Memory B cell (primary cell): ENCODE measurements at regions not wholly inside any gene's neighbourhood (a gene's known extent, or its start where the extent isn't known, plus 50 kb on each side); places are given as distances from the start of the nearest gene placed in this dataset.
"Not testable (repeated sequence)": the region's sequence is repeated elsewhere in the genome, so short reads cannot be mapped to it uniquely, and the experiment has no call there.

Experiments
- ATAC-seq: fragments of 150-1000 bp; cut with Tn5 transposase; 2 replicates; pipeline ENCODE4 v1.10.0; 2021; ENCODE audit warnings: low read depth, mild to moderate bottlenecking, moderate library complexity
- DNase-seq, 2 donors: peaks; one replicate each; pipeline ENCODE4 v3.0.0; 2022; ENCODE audit warnings: low spot score in 2 of 2
- H3K27ac Mint-ChIP-seq: one replicate; pipeline ENCODE4 v1.8.0; 2022; ENCODE audit warnings: mild to moderate bottlenecking, moderate library complexity, mixed read lengths
- H3K27me3 Mint-ChIP-seq: one replicate; pipeline ENCODE4 v1.8.0; 2022; ENCODE audit warnings: mixed read lengths
- H3K36me3 Mint-ChIP-seq: one replicate; pipeline ENCODE4 v1.8.0; 2022; ENCODE audit warnings: mild to moderate bottlenecking, mixed read lengths
- H3K4me1 Mint-ChIP-seq: one replicate; pipeline ENCODE4 v1.8.0; 2022; ENCODE audit warnings: mixed read lengths
- H3K4me3 Mint-ChIP-seq: one replicate; pipeline ENCODE4 v1.8.0; 2022; ENCODE audit warnings: mild to moderate bottlenecking, moderate library complexity, mixed read lengths
- H3K9me3 Mint-ChIP-seq: one replicate; pipeline ENCODE4 v1.8.0; 2022; ENCODE audit warnings: mixed read lengths

GRCh38 chr7:153569520-153569919, 482.7 kb upstream of the DPP6 start:
- not testable (repeated sequence) for DNase-seq, H3K36me3 Mint-ChIP-seq, H3K4me1 Mint-ChIP-seq, ATAC-seq, H3K27me3 Mint-ChIP-seq, H3K27ac Mint-ChIP-seq, H3K4me3 Mint-ChIP-seq
- H3K9me3 Mint-ChIP-seq = peaks cover 21% of the 10 kb centered on the region

GRCh38 chr7:153576096-153576495, 476.1 kb upstream of the DPP6 start:
- no peak for ATAC-seq
- DNase-seq = no peak
- Mint-ChIP-seq H3K4me3 (no peak overlapping the region), H3K27me3 (no peaks in the 10 kb centered on the region), H3K36me3 (no peaks in the 10 kb centered on the region), H3K4me1 (no peaks in the 10 kb centered on the region), H3K9me3 (peaks cover 19% of the 10 kb centered on the region), H3K27ac (no peak overlapping the region)

GRCh38 chr7:153581419-153581818, 470.8 kb upstream of the DPP6 start:
- Mint-ChIP-seq H3K4me1 (no peaks in the 10 kb centered on the region), H3K27ac (no peak overlapping the region), H3K36me3 (no peaks in the 10 kb centered on the region), H3K27me3 (no peaks in the 10 kb centered on the region), H3K4me3 (no peak overlapping the region), H3K9me3 (peaks cover 18% of the 10 kb centered on the region)
- DNase-seq = no peak
- ATAC-seq = no peak

- Mint-ChIP-seq H3K4me3 (no peak overlapping the region), H3K4me1 (no peaks in the 10 kb centered on the region), H3K27me3 (no peaks in the 10 kb centered on the region), H3K36me3 (no peaks in the 10 kb centered on the region), H3K9me3 (peaks cover 9% of the 10 kb centered on the region), H3K27ac (no peak overlapping the region)
- DNase-seq (no peak), ATAC-seq (no peak)
Observed at GRCh38 chr7:153584132-153584531, 468.1 kb upstream of the DPP6 start.

- H3K4me3 Mint-ChIP-seq = no peak overlapping the region
- DNase-seq (no peak), ATAC-seq (no peak)
- no peaks in the 10 kb centered on the region for H3K4me1 Mint-ChIP-seq
- no peaks in the 10 kb centered on the region for H3K27me3 Mint-ChIP-seq
- no peaks in the 10 kb centered on the region for H3K36me3 Mint-ChIP-seq
- peaks cover 1% of the 10 kb centered on the region for H3K9me3 Mint-ChIP-seq
- H3K27ac Mint-ChIP-seq = no peak overlapping the region
Observed at GRCh38 chr7:153588586-153588985, 463.6 kb upstream of the DPP6 start.

- H3K27me3 Mint-ChIP-seq = no peaks in the 10 kb centered on the region
- ATAC-seq (no peak), DNase-seq (no peak)
- H3K4me3 Mint-ChIP-seq = no peak overlapping the region
- no peak overlapping the region for H3K27ac Mint-ChIP-seq
- no peaks in the 10 kb centered on the region for H3K4me1 Mint-ChIP-seq
- H3K9me3 Mint-ChIP-seq = no peaks in the 10 kb centered on the region
- no peaks in the 10 kb centered on the region for H3K36me3 Mint-ChIP-seq
Observed at GRCh38 chr7:153590136-153590535, 462.1 kb upstream of the DPP6 start.

- Mint-ChIP-seq H3K4me1 (no peaks in the 10 kb centered on the region), H3K9me3 (no peaks in the 10 kb centered on the region), H3K27me3 (no peaks in the 10 kb centered on the region), H3K27ac (no peak overlapping the region), H3K4me3 (no peak overlapping the region), H3K36me3 (no peaks in the 10 kb centered on the region)
- ATAC-seq (no peak), DNase-seq (no peak)
Observed at GRCh38 chr7:153590571-153590970, 461.6 kb upstream of the DPP6 start.

GRCh38 chr7:153607354-153607753, 444.8 kb upstream of the DPP6 start:
- no peak overlapping the region for H3K4me3 Mint-ChIP-seq
- no peak overlapping the region for H3K27ac Mint-ChIP-seq
- no peak for DNase-seq
- H3K4me1 Mint-ChIP-seq = no peaks in the 10 kb centered on the region
- H3K36me3 Mint-ChIP-seq = no peaks in the 10 kb centered on the region
- ATAC-seq = no peak
- H3K9me3 Mint-ChIP-seq = peaks cover 16% of the 10 kb centered on the region
- H3K27me3 Mint-ChIP-seq = no peaks in the 10 kb centered on the region

- no peak overlapping the region for H3K27ac Mint-ChIP-seq
- H3K27me3 Mint-ChIP-seq = no peaks in the 10 kb centered on the region
- ATAC-seq = no peak
- H3K4me3 Mint-ChIP-seq = no peak overlapping the region
- no peaks in the 10 kb centered on the region for H3K36me3 Mint-ChIP-seq
- H3K4me1 Mint-ChIP-seq = no peaks in the 10 kb centered on the region
- DNase-seq = no peak
- peaks cover 2% of the 10 kb centered on the region for H3K9me3 Mint-ChIP-seq
Observed at GRCh38 chr7:153616711-153617325, 435.4 kb upstream of the DPP6 start.

- peaks cover 2% of the 10 kb centered on the region for H3K9me3 Mint-ChIP-seq
Observed at GRCh38 chr7:153627323-153627722, 424.9 kb upstream of the DPP6 start.

GRCh38 chr7:153628406-153628805, 423.8 kb upstream of the DPP6 start:
- H3K36me3 Mint-ChIP-seq = no peaks in the 10 kb centered on the region
- H3K4me3 Mint-ChIP-seq = no peak overlapping the region
- no peaks in the 10 kb centered on the region for H3K27me3 Mint-ChIP-seq
- DNase-seq (no peak), ATAC-seq (no peak)
- no peak overlapping the region for H3K27ac Mint-ChIP-seq
- no peaks in the 10 kb centered on the region for H3K9me3 Mint-ChIP-seq
- H3K4me1 Mint-ChIP-seq = no peaks in the 10 kb centered on the region

More at GRCh38 chr7:153627323-153627722, 424.9 kb upstream of the DPP6 start:
- Mint-ChIP-seq H3K27ac (no peak overlapping the region), H3K4me3 (no peak overlapping the region), H3K4me1 (no peaks in the 10 kb centered on the region), H3K27me3 (no peaks in the 10 kb centered on the region), H3K36me3 (no peaks in the 10 kb centered on the region)
- DNase-seq (no peak), ATAC-seq (no peak)

GRCh38 chr7:153628825-153629224, 423.4 kb upstream of the DPP6 start:
- H3K27ac Mint-ChIP-seq = no peak overlapping the region
- no peaks in the 10 kb centered on the region for H3K36me3 Mint-ChIP-seq
- H3K4me3 Mint-ChIP-seq = no peak overlapping the region
- no peaks in the 10 kb centered on the region for H3K4me1 Mint-ChIP-seq
- DNase-seq = no peak
- ATAC-seq = no peak
- H3K27me3 Mint-ChIP-seq = no peaks in the 10 kb centered on the region
- no peaks in the 10 kb centered on the region for H3K9me3 Mint-ChIP-seq

- DNase-seq (no peak), ATAC-seq (no peak)
- Mint-ChIP-seq H3K4me1 (no peaks in the 10 kb centered on the region), H3K9me3 (peaks cover 14% of the 10 kb centered on the region), H3K36me3 (no peaks in the 10 kb centered on the region), H3K27ac (no peak overlapping the region), H3K4me3 (no peak overlapping the region), H3K27me3 (no peaks in the 10 kb centered on the region)
Observed at GRCh38 chr7:153638821-153639435, 413.3 kb upstream of the DPP6 start.

GRCh38 chr7:153640586-153640985, 411.6 kb upstream of the DPP6 start:
- Mint-ChIP-seq H3K27ac (no peak overlapping the region), H3K4me1 (no peaks in the 10 kb centered on the region), H3K9me3 (peaks cover 15% of the 10 kb centered on the region), H3K27me3 (no peaks in the 10 kb centered on the region), H3K36me3 (no peaks in the 10 kb centered on the region), H3K4me3 (no peak overlapping the region)
- ATAC-seq = no peak
- no peak for DNase-seq

GRCh38 chr7:153641199-153641598, 411.0 kb upstream of the DPP6 start:
- Mint-ChIP-seq H3K4me1 (no peaks in the 10 kb centered on the region), H3K27me3 (no peaks in the 10 kb centered on the region), H3K9me3 (peaks cover 15% of the 10 kb centered on the region), H3K27ac (no peak overlapping the region), H3K4me3 (no peak overlapping the region), H3K36me3 (no peaks in the 10 kb centered on the region)
- no peak for DNase-seq
- ATAC-seq = no peak
